HG03575 (cell line): ENCODE measurements at regions not wholly inside any gene's neighbourhood (a gene's known extent, or its start where the extent isn't known, plus 50 kb on each side); places are given as distances from the start of the nearest gene placed in this dataset.
"Not testable (repeated sequence)": the region's sequence is repeated elsewhere in the genome, so short reads cannot be mapped to it uniquely, and the experiment has no call there.

Experiments used
- ATAC-seq: cut with Tn5 transposase; IDR thresholded peaks from one replicate; pipeline ENCODE4 v1.9.1; 2021; ENCODE audit not compliant: unreplicated experiment, insufficient number of reproducible peaks, low FRiP score; ENCODE audit errors: extremely low read depth

DNA sequence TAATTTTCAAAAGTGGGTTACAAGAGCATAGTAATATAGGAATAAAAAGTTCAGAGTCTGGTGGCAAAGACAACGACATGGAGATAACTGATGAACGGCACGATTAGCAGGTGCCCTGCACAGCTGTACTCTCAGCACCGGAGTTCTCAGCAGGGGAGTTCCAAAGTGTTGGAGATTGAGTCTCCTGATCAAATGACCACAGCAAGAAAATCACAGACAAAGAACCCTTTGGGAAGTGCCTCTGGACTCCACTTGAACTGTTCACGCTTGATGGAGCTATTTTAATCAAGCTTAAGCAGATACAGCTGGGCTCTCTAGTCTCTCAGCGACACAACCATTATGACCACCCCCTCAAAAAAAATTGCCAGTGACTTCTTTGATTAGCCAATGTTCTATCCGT is 153.1 kb downstream of the ALG10B start:
- ATAC-seq: no peak

DNA sequence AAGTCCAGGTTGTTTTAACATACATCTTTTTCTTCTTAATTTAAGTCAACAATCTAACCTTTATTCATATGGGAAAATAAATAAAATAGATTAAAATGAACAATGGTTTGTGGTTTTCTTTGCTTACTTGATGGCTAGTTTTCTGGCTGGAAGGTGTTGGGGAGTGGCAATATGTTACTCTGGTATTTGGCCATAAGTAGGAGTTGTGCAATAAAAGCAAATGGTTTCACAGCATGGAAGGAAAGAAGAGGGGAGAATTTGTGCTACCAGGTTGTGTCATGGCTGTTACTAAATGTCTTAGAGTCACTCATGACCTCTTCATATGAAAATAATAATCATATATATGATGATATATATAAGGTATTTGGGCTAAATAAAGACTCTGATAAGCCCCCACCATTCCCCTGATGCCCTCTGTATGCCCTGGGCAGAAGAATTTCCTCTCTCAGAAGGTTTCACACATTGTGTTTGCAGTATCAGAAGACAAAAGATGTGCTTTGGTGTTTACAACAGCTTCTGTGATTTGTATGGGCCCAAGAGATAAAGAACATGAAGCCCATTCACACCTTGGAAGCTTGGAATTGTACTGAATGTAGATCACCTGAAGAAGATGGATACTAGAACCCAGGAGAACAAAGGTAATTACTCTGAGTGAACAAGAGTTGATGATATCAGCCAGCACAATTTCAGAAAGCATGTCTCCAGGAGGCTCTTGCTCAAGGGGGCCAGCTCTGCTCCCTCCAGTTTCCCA is 160.9 kb downstream of the ALG10B start:
- no peak for ATAC-seq

DNA sequence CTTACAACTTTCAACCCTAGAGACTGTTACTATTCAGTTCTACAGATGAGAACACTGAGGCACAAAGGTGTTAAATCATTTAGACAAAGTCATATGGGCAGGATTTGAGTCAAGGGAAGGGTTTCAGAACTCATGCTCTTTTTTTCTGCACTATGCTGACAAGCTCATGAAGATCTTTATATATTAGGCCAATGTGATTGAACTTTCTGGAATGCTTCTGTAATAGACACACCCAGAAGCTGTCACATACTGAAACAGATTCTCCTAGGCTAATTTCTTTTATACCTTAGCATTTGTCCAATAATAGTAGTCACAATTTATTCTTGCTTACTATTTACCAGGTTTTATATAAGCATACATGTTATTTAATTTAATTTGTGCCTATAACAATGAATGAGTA is 164.0 kb downstream of the ALG10B start:
- ATAC-seq: no peak

DNA sequence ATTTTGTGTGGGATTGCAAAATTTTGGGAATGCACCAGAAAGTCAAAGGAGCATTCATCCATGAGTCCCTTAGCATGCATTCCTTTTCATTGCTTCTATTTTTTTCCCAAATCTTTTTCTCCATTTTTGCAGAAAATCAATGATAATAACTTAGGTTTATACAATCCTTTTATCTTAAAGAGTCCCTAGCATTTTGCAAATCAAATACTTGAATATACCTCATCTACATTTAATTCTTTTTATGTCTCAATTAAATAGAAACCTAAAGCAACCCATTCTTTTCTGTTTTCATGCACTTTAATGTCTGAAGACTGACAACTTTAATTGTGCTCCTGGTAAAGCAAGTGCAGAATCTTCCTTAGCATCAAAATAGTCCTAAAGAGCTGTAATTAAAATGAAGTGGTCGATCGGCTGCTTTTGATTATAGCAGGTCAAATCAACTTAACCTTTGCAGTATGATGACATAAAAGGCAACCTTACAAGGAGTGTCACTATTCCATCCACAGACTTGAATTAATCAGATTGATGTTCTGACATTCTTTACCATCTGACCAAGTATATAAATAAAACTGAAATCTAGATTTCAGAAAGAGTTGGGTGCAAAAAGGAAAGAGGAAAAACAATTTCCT is 168.4 kb downstream of the ALG10B start:
- no peak for ATAC-seq

DNA sequence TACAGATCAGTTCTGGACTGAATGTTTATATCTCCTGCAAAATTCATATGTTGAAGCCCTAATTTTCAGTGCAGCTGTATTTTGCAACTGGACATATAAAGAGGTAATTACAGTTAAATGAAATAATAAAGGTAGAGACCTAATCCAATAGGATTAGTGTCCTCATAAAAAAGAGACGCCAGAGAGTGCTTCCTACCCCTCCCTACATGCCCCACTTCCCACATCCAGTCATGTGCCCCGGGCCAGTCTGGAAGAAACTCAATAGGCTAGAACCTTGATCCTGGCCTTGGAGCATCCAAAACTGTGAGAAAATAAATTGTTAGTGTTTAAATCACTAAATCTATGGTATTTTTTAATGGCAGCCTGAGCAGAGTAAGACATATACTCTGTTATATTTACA is 172.3 kb downstream of the ALG10B start:
- no peak for ATAC-seq

DNA sequence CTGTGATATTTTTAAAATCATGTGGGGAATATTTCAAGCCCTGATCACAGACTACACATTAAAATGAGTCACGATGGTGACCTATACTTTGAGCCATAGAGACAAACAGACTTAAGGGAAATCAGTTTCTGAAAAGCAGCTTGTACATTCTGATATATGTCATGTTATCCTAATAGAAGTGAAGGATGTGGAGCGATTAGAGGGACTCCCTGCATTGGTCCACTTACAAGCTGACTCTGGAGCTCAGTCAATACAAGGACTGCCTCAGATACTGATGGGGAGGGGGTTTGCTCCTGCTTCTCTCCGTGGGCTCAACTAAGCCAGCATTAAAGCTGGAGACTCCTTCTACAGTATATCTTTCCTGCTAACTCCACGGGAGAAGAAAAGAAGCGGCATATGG is 173.5 kb downstream of the ALG10B start:
- no peak for ATAC-seq

DNA sequence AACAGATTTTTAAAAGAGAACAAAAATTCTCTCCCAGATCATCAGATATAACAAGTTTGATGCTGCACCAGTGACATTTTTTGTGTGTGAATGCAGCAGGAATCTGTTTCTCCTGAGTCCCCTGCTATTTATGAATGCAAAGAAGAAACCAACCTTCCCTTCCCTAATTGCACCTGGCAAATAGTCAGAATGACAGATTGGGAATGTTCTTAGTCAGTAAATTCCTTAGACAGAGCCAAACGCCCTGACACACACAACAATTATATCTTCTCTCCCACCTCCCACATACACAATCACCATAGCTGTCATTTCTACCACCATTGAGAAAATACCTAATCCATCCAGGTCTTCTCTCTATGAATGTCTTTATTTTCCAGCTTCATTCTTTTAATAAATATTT is 174.4 kb downstream of the ALG10B start:
- no peak for ATAC-seq

DNA sequence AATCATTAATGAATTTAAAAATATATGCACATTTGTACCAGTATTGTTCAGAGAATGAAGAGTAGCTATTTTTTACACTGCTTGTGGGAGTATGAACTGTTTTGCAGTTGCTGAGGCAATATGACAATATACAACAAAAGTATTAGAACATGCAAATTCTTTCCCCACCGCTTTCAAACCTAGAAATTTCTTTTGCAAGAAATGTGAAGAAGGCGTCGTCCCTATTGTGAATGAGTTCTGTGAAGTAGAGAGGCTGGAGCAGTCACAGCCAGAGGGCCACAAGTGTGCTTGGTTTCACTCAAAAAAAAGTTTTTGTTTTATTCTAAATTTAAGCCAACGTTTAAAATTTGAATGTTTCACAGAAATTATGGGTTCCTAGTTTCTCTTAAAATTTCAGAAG is 184.9 kb downstream of the ALG10B start:
- ATAC-seq: no peak

DNA sequence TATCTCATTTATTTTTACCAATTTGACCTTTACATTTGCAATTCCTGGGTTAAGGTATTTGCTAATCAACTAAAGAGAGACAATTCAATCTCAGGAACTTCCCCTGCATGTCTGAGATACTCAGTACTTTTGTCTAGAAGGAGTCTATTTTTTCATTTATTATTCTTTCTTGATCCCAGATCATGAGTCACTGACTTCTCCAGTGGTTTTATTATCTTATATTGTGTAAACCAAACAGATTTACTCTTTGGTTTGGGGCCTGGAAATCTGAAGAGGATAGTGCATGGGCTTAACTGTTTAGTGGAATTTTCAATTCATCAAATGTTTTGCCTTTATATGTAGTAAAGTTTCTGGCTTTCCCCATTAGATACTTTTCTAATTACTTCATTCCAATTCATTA is 185.4 kb downstream of the ALG10B start:
- no peak for ATAC-seq

DNA sequence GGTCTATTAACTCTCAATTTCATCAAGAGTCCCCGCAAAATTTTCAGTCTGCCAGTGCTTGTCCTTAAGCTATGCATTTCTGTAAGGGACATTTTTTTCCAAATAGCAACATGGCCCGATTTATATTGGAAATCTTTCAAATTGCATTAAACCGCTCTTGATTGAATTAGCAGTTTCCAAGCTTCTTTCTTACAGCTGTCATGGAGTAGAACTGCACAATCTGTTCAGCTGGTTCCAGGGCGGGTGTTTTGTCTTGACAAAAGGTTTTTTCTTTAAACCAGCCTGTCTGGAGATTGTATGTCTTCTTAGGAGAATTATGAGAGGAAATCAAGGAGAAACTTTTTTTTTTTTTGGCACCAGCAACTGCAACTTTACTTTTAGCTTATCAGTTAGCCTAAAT is 185.8 kb downstream of the ALG10B start:
- no peak for ATAC-seq

DNA sequence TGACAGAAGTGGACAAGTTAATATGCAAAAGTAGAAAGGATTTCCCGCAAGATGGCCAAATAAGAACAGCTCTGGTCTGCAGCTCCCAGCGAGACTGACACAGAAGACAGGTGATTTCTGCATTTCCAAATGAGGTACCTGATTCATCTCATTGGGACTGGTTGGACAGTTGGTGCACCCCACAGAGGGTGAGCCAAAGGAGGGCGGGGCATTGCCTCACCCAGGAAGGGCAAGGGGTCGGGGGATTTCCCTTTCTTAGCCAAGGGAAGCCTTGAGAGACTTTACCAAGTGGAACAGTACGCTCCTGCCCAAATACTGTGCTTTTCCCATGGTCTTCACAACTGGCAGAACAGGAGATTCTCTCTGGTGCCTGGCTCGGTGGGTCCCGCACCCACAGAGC is 191.3 kb downstream of the ALG10B start:
- no peak for ATAC-seq

DNA sequence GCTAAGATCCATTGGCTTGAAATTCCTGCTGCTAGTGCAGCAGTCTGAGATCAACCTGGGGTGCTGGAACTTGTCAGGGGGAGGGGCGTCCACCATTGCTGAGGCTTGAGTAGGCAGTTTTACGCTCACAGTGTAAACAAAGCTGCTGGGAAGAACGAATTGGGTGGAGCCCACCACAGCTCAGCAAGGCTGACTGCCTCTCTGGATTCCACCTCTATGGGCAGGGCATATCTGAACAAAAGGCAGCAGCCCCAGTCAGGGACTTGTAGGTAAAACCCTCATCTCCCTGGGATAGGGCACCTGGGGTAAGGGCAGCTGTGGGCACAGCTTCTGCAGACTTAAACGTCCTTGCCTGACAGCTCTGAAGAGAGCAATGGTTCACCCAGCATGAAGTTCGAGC is 191.7 kb downstream of the ALG10B start:
- no peak for ATAC-seq

DNA sequence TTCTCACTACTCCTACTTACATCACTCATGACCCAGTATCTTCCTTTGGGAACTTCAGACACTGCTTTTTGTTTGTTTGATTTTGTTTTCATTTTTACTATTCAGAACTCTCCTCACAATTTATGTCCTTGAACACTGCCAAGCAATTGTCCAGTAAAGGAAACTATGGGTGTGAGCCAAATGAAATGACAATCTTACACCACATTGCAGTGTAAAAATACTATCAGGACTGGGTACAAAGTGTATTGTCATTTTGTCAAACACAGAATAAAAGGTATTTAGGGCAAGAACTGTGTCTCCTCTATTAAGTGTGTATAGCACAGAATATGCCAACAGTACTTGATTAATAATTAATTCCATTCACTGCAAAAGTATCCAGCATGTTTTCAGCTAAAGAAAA is 199.3 kb downstream of the ALG10B start:
- no peak for ATAC-seq

DNA sequence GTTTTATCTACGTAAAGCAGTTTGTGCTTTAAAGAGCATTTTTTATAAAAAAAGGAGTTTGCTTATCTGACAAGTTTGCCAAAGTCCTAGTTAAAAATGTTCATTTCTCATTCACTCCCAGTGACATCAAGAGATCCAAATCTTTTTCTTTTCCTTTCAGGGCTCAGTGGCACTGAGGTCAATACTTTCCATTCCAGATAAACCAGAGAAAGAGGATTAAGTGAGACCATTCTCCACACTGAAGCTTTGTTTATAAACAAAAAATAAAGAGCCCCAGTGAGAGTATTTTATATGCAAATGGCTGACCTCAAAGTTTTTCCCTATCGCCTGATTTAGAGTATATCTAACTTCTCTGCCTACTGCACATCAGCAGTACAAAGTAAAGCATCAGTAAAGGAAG is 199.8 kb downstream of the ALG10B start:
- no peak for ATAC-seq

DNA sequence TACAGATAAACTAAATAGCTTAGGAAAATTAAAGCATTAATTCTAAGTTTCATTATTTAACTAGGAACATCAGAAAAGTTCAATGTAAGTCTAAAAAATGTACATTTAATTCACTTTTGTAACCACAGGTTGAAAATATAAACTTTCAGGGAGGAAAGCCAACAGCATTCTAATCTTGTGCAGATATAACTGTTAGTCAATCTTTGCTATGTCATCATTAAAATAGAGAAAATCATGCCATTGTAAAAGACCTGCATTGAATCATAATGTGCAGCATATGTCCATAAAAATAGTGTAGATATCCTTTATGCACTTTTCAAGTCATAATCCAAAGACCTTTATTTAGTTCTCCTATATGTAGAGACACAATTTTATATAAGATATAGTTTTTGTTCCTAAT is 207.3 kb downstream of the ALG10B start:
- ATAC-seq: no peak

DNA sequence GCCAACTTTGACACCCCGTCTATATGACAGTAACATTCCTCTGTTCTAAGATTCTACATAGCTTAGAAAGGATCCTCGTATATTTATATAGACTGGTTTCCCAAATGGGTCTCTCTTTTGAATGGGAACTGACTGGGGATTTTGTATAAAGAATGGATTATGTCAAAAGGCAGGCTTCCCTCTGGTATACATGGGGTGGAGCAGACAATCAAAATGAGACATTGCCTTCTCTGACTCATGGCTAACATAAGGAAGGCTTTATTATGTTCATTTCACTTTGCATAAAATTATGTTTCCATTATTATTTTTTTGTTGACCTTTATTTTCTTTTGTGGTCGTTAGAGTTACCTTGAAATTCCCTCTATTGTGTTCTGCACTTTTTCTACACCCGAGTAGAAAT is 211.1 kb downstream of the ALG10B start:
- ATAC-seq: no peak

DNA sequence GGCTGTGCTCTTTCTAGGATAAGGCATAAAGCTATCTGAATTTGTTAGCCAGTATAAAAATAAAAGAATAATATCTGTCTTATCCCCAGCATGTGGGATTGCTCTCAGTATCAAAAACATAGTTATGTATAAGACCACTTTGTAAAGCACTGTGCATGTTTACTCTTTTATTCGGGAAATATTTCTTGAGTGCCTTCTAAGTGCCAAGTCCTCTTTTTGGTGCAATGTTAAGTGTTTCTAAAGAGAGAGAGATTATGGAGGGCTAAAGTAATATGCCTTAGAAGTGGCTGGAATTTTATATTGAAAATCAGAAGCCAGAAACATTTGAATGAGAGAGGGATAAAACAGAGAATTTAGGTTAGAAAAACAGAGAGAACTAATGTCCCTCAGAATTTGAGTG is 212.0 kb downstream of the ALG10B start:
- no peak for ATAC-seq

DNA sequence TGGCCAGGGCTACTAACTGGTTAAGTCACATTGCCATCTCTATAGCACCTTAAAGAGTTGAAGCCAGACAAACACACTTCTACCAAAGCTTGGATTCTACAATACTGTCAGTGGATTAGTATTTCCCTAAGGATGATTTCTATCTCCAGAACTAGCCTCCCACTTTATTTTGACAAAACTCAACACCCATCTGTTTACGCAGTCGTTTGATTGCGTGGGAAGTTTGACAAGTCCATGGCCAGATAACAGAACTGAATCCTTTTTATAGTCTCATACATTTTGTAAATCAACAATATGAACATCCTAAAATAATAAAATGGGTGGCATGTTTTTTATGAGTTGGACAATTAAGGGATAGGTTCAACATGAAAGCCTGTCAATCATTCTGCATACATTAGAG is 212.7 kb downstream of the ALG10B start:
- ATAC-seq: not testable (repeated sequence)

DNA sequence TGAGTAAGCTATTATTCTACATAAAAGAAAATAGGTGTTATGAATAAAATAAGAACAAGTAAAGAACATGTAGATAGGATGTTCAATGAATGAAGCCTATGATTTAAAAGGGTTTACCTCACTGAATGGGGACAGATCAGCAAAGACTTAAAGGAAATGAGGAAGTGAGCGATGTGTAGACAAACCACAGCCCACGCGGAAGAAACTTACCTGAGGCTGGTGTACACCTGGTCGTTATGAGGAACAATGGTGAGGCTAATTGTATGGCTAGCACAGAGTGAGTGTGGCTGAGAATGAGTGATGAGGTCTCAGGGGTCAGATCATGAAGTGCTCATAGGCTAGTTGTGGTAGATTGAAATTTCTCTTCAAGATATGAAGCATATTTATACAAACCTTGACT is 221.7 kb downstream of the ALG10B start:
- no peak for ATAC-seq

DNA sequence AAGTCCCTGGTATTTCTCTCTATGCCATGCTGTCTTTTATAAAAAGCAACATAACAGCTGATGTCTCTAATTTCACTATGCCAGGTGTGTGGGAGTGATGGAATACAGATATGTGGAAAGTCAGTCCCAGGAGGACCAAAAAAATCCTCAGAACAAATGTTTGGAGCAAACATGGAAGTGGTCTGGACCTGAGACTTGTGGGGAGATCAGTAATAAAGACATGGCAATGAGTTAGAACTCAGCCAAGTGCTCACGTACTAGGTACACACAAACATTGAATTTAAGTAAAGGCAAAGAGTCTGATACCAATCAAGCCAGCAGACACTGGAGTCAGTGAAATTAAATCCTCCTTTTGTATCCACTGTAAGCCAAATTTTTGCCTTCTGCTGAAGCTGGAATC is 223.6 kb downstream of the ALG10B start:
- ATAC-seq: no peak

DNA sequence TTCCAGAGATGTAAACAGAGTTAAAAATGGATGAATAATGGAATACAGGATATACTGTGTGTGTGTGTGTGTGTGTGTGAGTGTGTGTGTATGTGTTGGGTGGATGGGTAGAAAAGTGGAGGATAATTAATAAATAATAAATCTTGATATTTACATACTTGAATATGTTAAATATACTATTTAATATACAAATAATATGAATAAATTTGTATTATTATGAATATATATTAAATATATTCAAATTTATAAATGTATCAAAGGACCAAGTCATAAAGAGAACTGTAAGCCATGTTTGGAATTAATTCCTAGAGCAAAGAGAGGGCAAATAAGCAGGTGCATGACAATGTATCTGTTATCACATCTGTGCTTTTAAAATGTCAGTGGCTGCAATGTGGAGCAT is 225.3 kb downstream of the ALG10B start:
- no peak for ATAC-seq
